Neural progenitor cell (in vitro differentiated cells): ENCODE measurements at regions not wholly inside any gene's neighbourhood (a gene's known extent, or its start where the extent isn't known, plus 50 kb on each side); places are given as distances from the start of the nearest gene placed in this dataset.

Source experiments
- CTCF ChIP-seq: fragments of 200-600 bp; sonication (generic); IDR thresholded peaks from 2 replicates; pipeline ENCODE4 v1.5.1; 2017; ENCODE audit warnings: antibody characterized with exemption, mild to moderate bottlenecking
- EZH2 ChIP-seq: fragments of 200-600 bp; sonication (generic); IDR thresholded peaks from 2 replicates; pipeline ENCODE4 v1.6.1; 2017; ENCODE audit warnings: antibody characterized with exemption, mild to moderate bottlenecking, moderate library complexity
- EZH2phosphoT487 ChIP-seq: fragments of 200-600 bp; sonication (generic); IDR thresholded peaks from 2 replicates; pipeline ENCODE4 v1.6.1; 2017; ENCODE audit warnings: antibody characterized with exemption

GRCh38 chr5:25286319-25286718, 641.5 kb upstream of the CDH10 start:
- TF ChIP-seq EZH2 (no peak), CTCF (no peak), EZH2phosphoT487 (no peak)
